ENCODE measurements at regions not wholly inside any gene's neighbourhood (a gene's known extent, or its start where the extent isn't known, plus 50 kb on each side); places are given as distances from the start of the nearest gene placed in this dataset.

DNA sequence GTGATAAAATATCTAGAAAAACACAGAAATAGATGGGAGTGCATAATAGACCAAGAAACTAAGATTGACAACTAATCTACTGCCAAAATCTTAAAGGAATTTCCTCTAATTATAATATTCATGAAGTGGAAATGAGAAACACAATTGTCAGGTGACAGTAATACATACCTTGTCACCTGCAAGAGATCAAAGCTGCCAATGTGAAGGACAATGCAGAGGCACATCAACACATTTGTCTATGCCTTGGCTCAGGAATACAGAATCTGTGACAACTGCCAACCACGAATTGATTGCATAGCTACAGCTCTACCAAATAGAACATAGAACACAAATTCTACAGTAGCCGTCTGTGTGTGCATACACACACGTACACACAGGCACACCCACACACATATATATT lies 295.7 kb downstream of the PPARGC1A start:
- Histone ChIP-seq H3K27ac (ENCODE audit: low read length) (no peak overlapping the region), H3K4me3 (ENCODE audit: low read depth in 2 of 2, low read length in 2 of 2) (no peak overlapping the region), H3K36me3 (ENCODE audit: control insufficient read depth, insufficient read depth, low read length) (no peaks in the 10 kb centered on the region), H3K4me1 (ENCODE audit: control insufficient read depth, insufficient read depth, low read length) (no peaks in the 10 kb centered on the region), H3K27me3 (ENCODE audit: control insufficient read depth, insufficient read depth, low read length) (no peaks in the 10 kb centered on the region), H3K9me3 (ENCODE audit: control insufficient read depth, insufficient read depth, low read depth, low read length) (no peaks in the 10 kb centered on the region)
- POLR2A ChIA-PET: no interaction called here
- intact Hi-C loops (cut with micrococcal nuclease; ENCODE audit: unreplicated experiment) (no loop called here), in situ Hi-C loops (cut with HindIII; ENCODE audit: low pct_unique_long_range_greater_than_20kb, low sequenced_read_pairs) (no loop called here)
- CTCF ChIA-PET: no interaction called here
- DNase-seq (ENCODE audit: low read depth, low spot score) (no peak), ATAC-seq (no peak)
- no TSS peak for BruUV-seq (replicated peaks)
- no peak for TF ChIP-seq SIN3A (IDR thresholded peaks at IDR 0.05; ENCODE audit: borderline replicate concordance, insufficient read depth, low read depth, low read length)
- TF ChIP-seq, protein P1, sequence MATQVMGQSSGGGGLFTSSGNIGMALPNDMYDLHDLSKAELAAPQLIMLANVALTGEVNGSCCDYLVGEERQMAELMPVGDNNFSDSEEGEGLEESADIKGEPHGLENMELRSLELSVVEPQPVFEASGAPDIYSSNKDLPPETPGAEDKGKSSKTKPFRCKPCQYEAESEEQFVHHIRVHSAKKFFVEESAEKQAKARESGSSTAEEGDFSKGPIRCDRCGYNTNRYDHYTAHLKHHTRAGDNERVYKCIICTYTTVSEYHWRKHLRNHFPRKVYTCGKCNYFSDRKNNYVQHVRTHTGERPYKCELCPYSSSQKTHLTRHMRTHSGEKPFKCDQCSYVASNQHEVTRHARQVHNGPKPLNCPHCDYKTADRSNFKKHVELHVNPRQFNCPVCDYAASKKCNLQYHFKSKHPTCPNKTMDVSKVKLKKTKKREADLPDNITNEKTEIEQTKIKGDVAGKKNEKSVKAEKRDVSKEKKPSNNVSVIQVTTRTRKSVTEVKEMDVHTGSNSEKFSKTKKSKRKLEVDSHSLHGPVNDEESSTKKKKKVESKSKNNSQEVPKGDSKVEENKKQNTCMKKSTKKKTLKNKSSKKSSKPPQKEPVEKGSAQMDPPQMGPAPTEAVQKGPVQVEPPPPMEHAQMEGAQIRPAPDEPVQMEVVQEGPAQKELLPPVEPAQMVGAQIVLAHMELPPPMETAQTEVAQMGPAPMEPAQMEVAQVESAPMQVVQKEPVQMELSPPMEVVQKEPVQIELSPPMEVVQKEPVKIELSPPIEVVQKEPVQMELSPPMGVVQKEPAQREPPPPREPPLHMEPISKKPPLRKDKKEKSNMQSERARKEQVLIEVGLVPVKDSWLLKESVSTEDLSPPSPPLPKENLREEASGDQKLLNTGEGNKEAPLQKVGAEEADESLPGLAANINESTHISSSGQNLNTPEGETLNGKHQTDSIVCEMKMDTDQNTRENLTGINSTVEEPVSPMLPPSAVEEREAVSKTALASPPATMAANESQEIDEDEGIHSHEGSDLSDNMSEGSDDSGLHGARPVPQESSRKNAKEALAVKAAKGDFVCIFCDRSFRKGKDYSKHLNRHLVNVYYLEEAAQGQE (IDR thresholded peaks at IDR 0.05; ENCODE audit: insufficient read depth in 1 of 2, low read depth in 2 of 2, low read length in 1 of 2): no peak
- TF ChIP-seq, protein P2, sequence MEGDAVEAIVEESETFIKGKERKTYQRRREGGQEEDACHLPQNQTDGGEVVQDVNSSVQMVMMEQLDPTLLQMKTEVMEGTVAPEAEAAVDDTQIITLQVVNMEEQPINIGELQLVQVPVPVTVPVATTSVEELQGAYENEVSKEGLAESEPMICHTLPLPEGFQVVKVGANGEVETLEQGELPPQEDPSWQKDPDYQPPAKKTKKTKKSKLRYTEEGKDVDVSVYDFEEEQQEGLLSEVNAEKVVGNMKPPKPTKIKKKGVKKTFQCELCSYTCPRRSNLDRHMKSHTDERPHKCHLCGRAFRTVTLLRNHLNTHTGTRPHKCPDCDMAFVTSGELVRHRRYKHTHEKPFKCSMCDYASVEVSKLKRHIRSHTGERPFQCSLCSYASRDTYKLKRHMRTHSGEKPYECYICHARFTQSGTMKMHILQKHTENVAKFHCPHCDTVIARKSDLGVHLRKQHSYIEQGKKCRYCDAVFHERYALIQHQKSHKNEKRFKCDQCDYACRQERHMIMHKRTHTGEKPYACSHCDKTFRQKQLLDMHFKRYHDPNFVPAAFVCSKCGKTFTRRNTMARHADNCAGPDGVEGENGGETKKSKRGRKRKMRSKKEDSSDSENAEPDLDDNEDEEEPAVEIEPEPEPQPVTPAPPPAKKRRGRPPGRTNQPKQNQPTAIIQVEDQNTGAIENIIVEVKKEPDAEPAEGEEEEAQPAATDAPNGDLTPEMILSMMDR (IDR thresholded peaks at IDR 0.05): no peak
- no peak for TF ChIP-seq POLR2AphosphoS5 (IDR thresholded peaks at IDR 0.05; ENCODE audit: low read depth, low read length)

DNA sequence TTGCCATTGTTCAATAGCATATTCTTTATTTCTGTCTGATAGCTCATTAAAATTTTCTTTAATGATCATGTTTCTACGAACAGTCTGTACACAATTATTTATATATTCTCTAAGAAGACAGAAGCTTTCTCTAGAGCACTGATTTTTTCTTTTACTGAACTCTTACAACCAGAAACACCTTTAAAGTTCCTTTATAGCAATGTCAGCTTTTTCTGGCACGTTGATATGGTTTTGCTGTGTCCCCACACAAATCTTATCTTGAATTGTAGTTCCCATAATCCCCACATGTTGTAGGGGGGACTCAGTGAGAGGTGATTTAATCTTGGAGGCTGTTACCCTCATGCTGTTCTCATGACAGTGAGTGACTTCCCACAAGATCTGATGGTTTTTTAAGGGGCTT lies 299.4 kb downstream of the PPARGC1A start:
- intact Hi-C loops (cut with micrococcal nuclease; ENCODE audit: unreplicated experiment): no loop called here
- Histone ChIP-seq H3K27ac (ENCODE audit: low read length) (no peak overlapping the region), H3K4me3 (ENCODE audit: low read depth in 2 of 2, low read length in 2 of 2) (no peak overlapping the region), H3K4me1 (ENCODE audit: control insufficient read depth, insufficient read depth, low read length) (no peaks in the 10 kb centered on the region), H3K27me3 (ENCODE audit: control insufficient read depth, insufficient read depth, low read length) (no peaks in the 10 kb centered on the region), H3K9me3 (ENCODE audit: control insufficient read depth, insufficient read depth, low read depth, low read length) (no peaks in the 10 kb centered on the region), H3K36me3 (ENCODE audit: control insufficient read depth, insufficient read depth, low read length) (no peaks in the 10 kb centered on the region)
- in situ Hi-C loops (cut with HindIII; ENCODE audit: low pct_unique_long_range_greater_than_20kb, low sequenced_read_pairs): no loop called here
- no peak for ATAC-seq
- no peak for DNase-seq (ENCODE audit: low read depth, low spot score)
- BruUV-seq (replicated peaks): no TSS peak
- POLR2A ChIA-PET: no interaction called here
- CTCF ChIA-PET: no interaction called here
- TF ChIP-seq POLR2AphosphoS5 (IDR thresholded peaks at IDR 0.05; ENCODE audit: low read depth, low read length) (no peak), TCF7L2 (IDR thresholded peaks at IDR 0.05; ENCODE audit: low read depth, low read length) (no peak)
- TF ChIP-seq, protein P2 (IDR thresholded peaks at IDR 0.05): no peak

DNA sequence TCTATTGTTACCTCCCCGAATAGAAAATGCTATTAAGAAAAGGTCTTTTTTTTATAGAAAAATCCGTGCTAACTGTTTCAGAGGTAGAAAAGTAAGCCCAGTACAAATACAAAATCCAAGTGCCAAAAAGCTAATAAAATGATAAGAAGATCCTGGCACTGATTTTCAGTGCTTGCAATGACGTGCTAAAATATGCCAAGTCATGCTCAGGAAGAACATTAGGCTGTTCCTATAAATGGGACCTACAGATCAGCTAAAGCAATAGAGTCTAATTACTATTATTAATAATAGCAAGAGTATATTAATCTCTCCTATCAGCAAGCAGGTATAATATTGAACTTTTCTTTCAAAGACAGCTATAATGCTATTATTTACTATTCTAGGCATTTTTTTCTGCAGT lies 305.8 kb downstream of the PPARGC1A start:
- in situ Hi-C loops (cut with HindIII; ENCODE audit: low pct_unique_long_range_greater_than_20kb, low sequenced_read_pairs) (no loop called here), intact Hi-C loops (cut with micrococcal nuclease; ENCODE audit: unreplicated experiment) (no loop called here)
- BruUV-seq (replicated peaks): no TSS peak
- Histone ChIP-seq H3K4me3 (ENCODE audit: low read depth in 2 of 2, low read length in 2 of 2) (no peak overlapping the region), H3K36me3 (ENCODE audit: control insufficient read depth, insufficient read depth, low read length) (no peaks in the 10 kb centered on the region), H3K9me3 (ENCODE audit: control insufficient read depth, insufficient read depth, low read depth, low read length) (no peaks in the 10 kb centered on the region), H3K4me1 (ENCODE audit: control insufficient read depth, insufficient read depth, low read length) (no peaks in the 10 kb centered on the region), H3K27me3 (ENCODE audit: control insufficient read depth, insufficient read depth, low read length) (no peaks in the 10 kb centered on the region), H3K27ac (ENCODE audit: low read length) (no peak overlapping the region)
- DNase-seq (ENCODE audit: low read depth, low spot score) (no peak), ATAC-seq (no peak)
- POLR2A ChIA-PET: no interaction called here
- TF ChIP-seq, protein P2 (IDR thresholded peaks at IDR 0.05): no peak
- no peak for TF ChIP-seq TCF7L2 (IDR thresholded peaks at IDR 0.05; ENCODE audit: low read depth, low read length)
- TF ChIP-seq, protein P1 (IDR thresholded peaks at IDR 0.05; ENCODE audit: insufficient read depth in 1 of 2, low read depth in 2 of 2, low read length in 1 of 2): no peak
- CTCF ChIA-PET: no interaction called here
